ENCODE measurements at regions not wholly inside any gene's neighbourhood (a gene's known extent, or its start where the extent isn't known, plus 50 kb on each side); places are given as distances from the start of the nearest gene placed in this dataset.

- no peak overlapping the region for H3K4me3 ChIP-seq (ENCODE audit: low read length)
- no peaks in the 10 kb centered on the region for H3K36me3 ChIP-seq (ENCODE audit: control insufficient read depth, insufficient read depth, low read length)
- no peaks in the 10 kb centered on the region for H3K27me3 ChIP-seq (ENCODE audit: control insufficient read depth, insufficient read depth, low read length)
- H3K27ac ChIP-seq (ENCODE audit: low read length), result no peak overlapping the region
- H3K9me3 ChIP-seq (ENCODE audit: control insufficient read depth, low read depth, low read length), result no peaks in the 10 kb centered on the region
- no CpG with 5 or more reads among the region's 5 CpGs for WGBS (ENCODE audit: insufficient coverage, low lambda C conversion rate)
- no peak for DNase-seq
- no peaks in the 10 kb centered on the region for H3K4me1 ChIP-seq (ENCODE audit: control insufficient read depth, insufficient read depth, low read length)
These were observed 65.6 kb downstream of the UFM1 start for GRCh38 chr13:38415233-38415632.

- no peaks in the 10 kb centered on the region for H3K36me3 ChIP-seq (ENCODE audit: control insufficient read depth, insufficient read depth, low read length)
- no peaks in the 10 kb centered on the region for H3K4me1 ChIP-seq (ENCODE audit: control insufficient read depth, insufficient read depth, low read length)
- WGBS (ENCODE audit: insufficient coverage, low lambda C conversion rate), result no CpG with 5 or more reads among the region's 1 CpG
- no peaks in the 10 kb centered on the region for H3K27me3 ChIP-seq (ENCODE audit: control insufficient read depth, insufficient read depth, low read length)
- H3K4me3 ChIP-seq (ENCODE audit: low read length), result no peak overlapping the region
- DNase-seq, result no peak
- H3K9me3 ChIP-seq (ENCODE audit: control insufficient read depth, low read depth, low read length), result no peaks in the 10 kb centered on the region
- no peak overlapping the region for H3K27ac ChIP-seq (ENCODE audit: low read length)
These were observed 67.6 kb downstream of the UFM1 start for GRCh38 chr13:38417241-38417640.

- H3K36me3 ChIP-seq (ENCODE audit: control insufficient read depth, insufficient read depth, low read length), result no peaks in the 10 kb centered on the region
- no peak overlapping the region for H3K4me3 ChIP-seq (ENCODE audit: low read length)
- DNase-seq, result no peak
- H3K27me3 ChIP-seq (ENCODE audit: control insufficient read depth, insufficient read depth, low read length), result no peaks in the 10 kb centered on the region
- H3K27ac ChIP-seq (ENCODE audit: low read length), result no peak overlapping the region
- no peaks in the 10 kb centered on the region for H3K9me3 ChIP-seq (ENCODE audit: control insufficient read depth, low read depth, low read length)
- WGBS (ENCODE audit: insufficient coverage, low lambda C conversion rate), result 50% methylated on average over 1 of the region's 2 CpGs
- no peaks in the 10 kb centered on the region for H3K4me1 ChIP-seq (ENCODE audit: control insufficient read depth, insufficient read depth, low read length)
These were observed 68.1 kb downstream of the UFM1 start for GRCh38 chr13:38417727-38418126.

GRCh38 chr13:38418286-38418685 is 68.6 kb downstream of the UFM1 start:
- Histone ChIP-seq H3K27ac (ENCODE audit: low read length) (no peak overlapping the region), H3K9me3 (ENCODE audit: control insufficient read depth, low read depth, low read length) (no peaks in the 10 kb centered on the region), H3K27me3 (ENCODE audit: control insufficient read depth, insufficient read depth, low read length) (no peaks in the 10 kb centered on the region), H3K36me3 (ENCODE audit: control insufficient read depth, insufficient read depth, low read length) (no peaks in the 10 kb centered on the region), H3K4me3 (ENCODE audit: low read length) (no peak overlapping the region), H3K4me1 (ENCODE audit: control insufficient read depth, insufficient read depth, low read length) (no peaks in the 10 kb centered on the region)
- no peak for DNase-seq

GRCh38 chr13:38419312-38419873 is 69.7 kb downstream of the UFM1 start:
- Histone ChIP-seq H3K9me3 (ENCODE audit: control insufficient read depth, low read depth, low read length) (no peaks in the 10 kb centered on the region), H3K4me3 (ENCODE audit: low read length) (no peak overlapping the region), H3K27ac (ENCODE audit: low read length) (no peak overlapping the region), H3K36me3 (ENCODE audit: control insufficient read depth, insufficient read depth, low read length) (no peaks in the 10 kb centered on the region), H3K27me3 (ENCODE audit: control insufficient read depth, insufficient read depth, low read length) (no peaks in the 10 kb centered on the region), H3K4me1 (ENCODE audit: control insufficient read depth, insufficient read depth, low read length) (no peaks in the 10 kb centered on the region)
- WGBS (ENCODE audit: insufficient coverage, low lambda C conversion rate), result 80% methylated on average over 1 of the region's 3 CpGs
- no peak for DNase-seq

- no peak overlapping the region for H3K27ac ChIP-seq (ENCODE audit: low read length)
- no peaks in the 10 kb centered on the region for H3K9me3 ChIP-seq (ENCODE audit: control insufficient read depth, low read depth, low read length)
- WGBS (ENCODE audit: insufficient coverage, low lambda C conversion rate), result no CpG with 5 or more reads among the region's 5 CpGs
- no peaks in the 10 kb centered on the region for H3K27me3 ChIP-seq (ENCODE audit: control insufficient read depth, insufficient read depth, low read length)
- no peaks in the 10 kb centered on the region for H3K36me3 ChIP-seq (ENCODE audit: control insufficient read depth, insufficient read depth, low read length)
- no peaks in the 10 kb centered on the region for H3K4me1 ChIP-seq (ENCODE audit: control insufficient read depth, insufficient read depth, low read length)
- H3K4me3 ChIP-seq (ENCODE audit: low read length), result no peak overlapping the region
- DNase-seq, result no peak
These were observed 72.2 kb downstream of the UFM1 start for GRCh38 chr13:38421590-38422560.

GRCh38 chr13:38429916-38430315 is 80.3 kb downstream of the UFM1 start:
- WGBS (ENCODE audit: insufficient coverage, low lambda C conversion rate), result 100% methylated on average over 1 of the region's 1 CpG
- H3K36me3 ChIP-seq (ENCODE audit: control insufficient read depth, insufficient read depth, low read length), result no peaks in the 10 kb centered on the region
- no peak for DNase-seq
- H3K9me3 ChIP-seq (ENCODE audit: control insufficient read depth, low read depth, low read length), result no peaks in the 10 kb centered on the region
- H3K27ac ChIP-seq (ENCODE audit: low read length), result no peak overlapping the region
- no peaks in the 10 kb centered on the region for H3K4me1 ChIP-seq (ENCODE audit: control insufficient read depth, insufficient read depth, low read length)
- H3K4me3 ChIP-seq (ENCODE audit: low read length), result no peak overlapping the region
- H3K27me3 ChIP-seq (ENCODE audit: control insufficient read depth, insufficient read depth, low read length), result no peaks in the 10 kb centered on the region

- no peak overlapping the region for H3K4me3 ChIP-seq (ENCODE audit: low read length)
- H3K4me1 ChIP-seq (ENCODE audit: control insufficient read depth, insufficient read depth, low read length), result no peaks in the 10 kb centered on the region
- H3K27me3 ChIP-seq (ENCODE audit: control insufficient read depth, insufficient read depth, low read length), result no peaks in the 10 kb centered on the region
- H3K9me3 ChIP-seq (ENCODE audit: control insufficient read depth, low read depth, low read length), result no peaks in the 10 kb centered on the region
- DNase-seq, result no peak
- no peaks in the 10 kb centered on the region for H3K36me3 ChIP-seq (ENCODE audit: control insufficient read depth, insufficient read depth, low read length)
- H3K27ac ChIP-seq (ENCODE audit: low read length), result no peak overlapping the region
- WGBS (ENCODE audit: insufficient coverage, low lambda C conversion rate), result 67% methylated on average over 1 of the region's 1 CpG
These were observed 81.1 kb downstream of the UFM1 start for GRCh38 chr13:38430796-38431195.

GRCh38 chr13:38440666-38441065 is 91.0 kb downstream of the UFM1 start:
- no peaks in the 10 kb centered on the region for H3K4me1 ChIP-seq (ENCODE audit: control insufficient read depth, insufficient read depth, low read length)
- DNase-seq, result no peak
- H3K36me3 ChIP-seq (ENCODE audit: control insufficient read depth, insufficient read depth, low read length), result no peaks in the 10 kb centered on the region
- H3K27me3 ChIP-seq (ENCODE audit: control insufficient read depth, insufficient read depth, low read length), result no peaks in the 10 kb centered on the region
- no peaks in the 10 kb centered on the region for H3K9me3 ChIP-seq (ENCODE audit: control insufficient read depth, low read depth, low read length)
- no peak overlapping the region for H3K4me3 ChIP-seq (ENCODE audit: low read length)
- no peak overlapping the region for H3K27ac ChIP-seq (ENCODE audit: low read length)
- 72% methylated on average over 2 of the region's 4 CpGs for WGBS (ENCODE audit: insufficient coverage, low lambda C conversion rate)

- Histone ChIP-seq H3K9me3 (ENCODE audit: control insufficient read depth, low read depth, low read length) (no peaks in the 10 kb centered on the region), H3K4me3 (ENCODE audit: low read length) (no peak overlapping the region), H3K4me1 (ENCODE audit: control insufficient read depth, insufficient read depth, low read length) (no peaks in the 10 kb centered on the region), H3K36me3 (ENCODE audit: control insufficient read depth, insufficient read depth, low read length) (no peaks in the 10 kb centered on the region), H3K27ac (ENCODE audit: low read length) (no peak overlapping the region), H3K27me3 (ENCODE audit: control insufficient read depth, insufficient read depth, low read length) (no peaks in the 10 kb centered on the region)
- DNase-seq, result no peak
- no CpG with 5 or more reads among the region's 2 CpGs for WGBS (ENCODE audit: insufficient coverage, low lambda C conversion rate)
These were observed 95.3 kb downstream of the UFM1 start for GRCh38 chr13:38444904-38445303.

GRCh38 chr13:38452656-38453055 is 103.0 kb downstream of the UFM1 start:
- no peak for DNase-seq
- Histone ChIP-seq H3K4me1 (ENCODE audit: control insufficient read depth, insufficient read depth, low read length) (no peaks in the 10 kb centered on the region), H3K27me3 (ENCODE audit: control insufficient read depth, insufficient read depth, low read length) (no peaks in the 10 kb centered on the region), H3K27ac (ENCODE audit: low read length) (no peak overlapping the region), H3K36me3 (ENCODE audit: control insufficient read depth, insufficient read depth, low read length) (no peaks in the 10 kb centered on the region), H3K4me3 (ENCODE audit: low read length) (no peak overlapping the region), H3K9me3 (ENCODE audit: control insufficient read depth, low read depth, low read length) (no peaks in the 10 kb centered on the region)
- WGBS (ENCODE audit: insufficient coverage, low lambda C conversion rate), result 80% methylated on average over 1 of the region's 3 CpGs

Measured in large intestine (tissue), 3 donors.